ENCODE measurements at regions not wholly inside any gene's neighbourhood (a gene's known extent, or its start where the extent isn't known, plus 50 kb on each side); places are given as distances from the start of the nearest gene placed in this dataset.

DNA sequence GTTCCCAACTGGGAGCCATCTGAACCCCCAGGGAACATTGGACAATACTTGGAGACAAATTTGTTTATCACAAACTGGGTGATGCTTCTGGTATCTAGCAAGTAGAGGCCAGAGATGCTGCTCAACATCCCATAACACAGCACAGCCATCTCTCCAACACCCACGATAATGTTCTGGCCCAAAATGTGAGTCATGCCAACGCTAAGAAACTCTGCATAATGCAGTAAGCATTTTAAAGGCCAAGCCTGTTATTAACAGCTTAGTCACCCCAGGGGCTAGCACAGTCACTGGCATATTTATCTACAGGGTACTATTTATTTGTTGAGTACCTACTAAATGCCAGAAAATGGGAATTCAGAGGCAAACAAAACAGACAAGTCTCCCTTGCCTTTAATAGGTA is 873.1 kb upstream of the TMEM132C start:
- no peaks in the 10 kb centered on the region for H3K36me3 Mint-ChIP-seq (ENCODE audit: low read depth)
- no peak overlapping the region for H3K4me3 Mint-ChIP-seq

DNA sequence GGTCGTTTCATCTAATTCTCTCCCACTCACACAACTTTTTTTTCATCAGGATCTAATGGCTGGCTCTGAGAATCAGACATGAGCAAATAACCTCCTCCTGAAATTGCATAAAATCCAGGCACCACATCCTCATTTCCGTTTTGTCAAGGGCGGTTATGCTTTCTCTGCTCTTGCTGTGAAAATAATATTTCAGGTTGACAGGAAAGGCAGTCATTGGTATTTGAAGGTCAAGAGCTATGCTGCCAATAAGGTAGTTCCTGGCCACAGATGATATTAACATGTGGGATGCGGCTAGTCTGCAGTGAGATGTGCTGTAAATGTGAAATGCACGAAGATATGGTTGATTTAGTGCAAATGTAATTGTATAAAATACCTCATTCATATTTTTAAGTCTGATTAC is 870.2 kb upstream of the TMEM132C start:
- ATAC-seq = no peak
- DNase-seq = no peak
- Mint-ChIP-seq H3K27ac (no peak overlapping the region), H3K4me3 (no peak overlapping the region), H3K9me3 (no peaks in the 10 kb centered on the region), H3K36me3 (ENCODE audit: low read depth) (no peaks in the 10 kb centered on the region), H3K4me1 (no peaks in the 10 kb centered on the region), H3K27me3 (no peaks in the 10 kb centered on the region)

More for the DNA sequence above, 873.1 kb upstream of the TMEM132C start:
- no peak for ATAC-seq
- DNase-seq = no peak
- Mint-ChIP-seq H3K4me1 (no peaks in the 10 kb centered on the region), H3K27ac (no peak overlapping the region), H3K27me3 (no peaks in the 10 kb centered on the region), H3K9me3 (no peaks in the 10 kb centered on the region)

GRCh38 chr12:127398016-127398710 is 868.8 kb upstream of the TMEM132C start:
- H3K27ac Mint-ChIP-seq = no peak overlapping the region
- no peak overlapping the region for H3K4me3 Mint-ChIP-seq
- ATAC-seq (no peak), DNase-seq (no peak)
- no peaks in the 10 kb centered on the region for H3K4me1 Mint-ChIP-seq
- no peaks in the 10 kb centered on the region for H3K36me3 Mint-ChIP-seq (ENCODE audit: low read depth)
- H3K9me3 Mint-ChIP-seq = no peaks in the 10 kb centered on the region
- peaks cover 2% of the 10 kb centered on the region for H3K27me3 Mint-ChIP-seq

DNA sequence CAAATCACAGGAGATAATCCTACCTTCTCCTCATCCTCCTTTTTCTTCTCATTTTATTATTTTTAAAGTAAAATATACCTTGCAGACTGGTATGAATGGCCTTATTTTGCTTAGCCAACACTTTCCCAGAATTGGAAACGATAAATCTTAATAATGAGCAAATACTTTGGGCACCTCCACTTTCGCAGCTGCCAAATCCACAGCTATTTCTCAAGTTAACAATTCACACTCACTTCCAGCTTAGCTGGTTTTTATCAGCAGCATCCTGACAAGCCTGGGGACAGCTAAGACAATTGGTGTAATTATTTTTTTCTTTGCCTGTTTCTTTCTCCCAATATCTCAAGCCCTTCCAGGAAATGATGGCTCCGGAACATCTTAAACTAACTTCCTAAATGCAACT is 867.5 kb upstream of the TMEM132C start:
- no peaks in the 10 kb centered on the region for H3K36me3 Mint-ChIP-seq (ENCODE audit: low read depth)
- peaks cover 3% of the 10 kb centered on the region for H3K9me3 Mint-ChIP-seq
- no peak overlapping the region for H3K27ac Mint-ChIP-seq
- no peak for ATAC-seq
- no peak for DNase-seq
- no peak overlapping the region for H3K4me3 Mint-ChIP-seq
- H3K4me1 Mint-ChIP-seq = no peaks in the 10 kb centered on the region
- peaks cover 2% of the 10 kb centered on the region for H3K27me3 Mint-ChIP-seq

- DNase-seq (no peak), ATAC-seq (no peak)
- Mint-ChIP-seq H3K27ac (no peak overlapping the region), H3K9me3 (peaks cover 3% of the 10 kb centered on the region), H3K4me1 (no peaks in the 10 kb centered on the region), H3K27me3 (peaks cover 2% of the 10 kb centered on the region), H3K4me3 (no peak overlapping the region), H3K36me3 (ENCODE audit: low read depth) (no peaks in the 10 kb centered on the region)
These were observed 866.7 kb upstream of the TMEM132C start for GRCh38 chr12:127400221-127400620.

DNA sequence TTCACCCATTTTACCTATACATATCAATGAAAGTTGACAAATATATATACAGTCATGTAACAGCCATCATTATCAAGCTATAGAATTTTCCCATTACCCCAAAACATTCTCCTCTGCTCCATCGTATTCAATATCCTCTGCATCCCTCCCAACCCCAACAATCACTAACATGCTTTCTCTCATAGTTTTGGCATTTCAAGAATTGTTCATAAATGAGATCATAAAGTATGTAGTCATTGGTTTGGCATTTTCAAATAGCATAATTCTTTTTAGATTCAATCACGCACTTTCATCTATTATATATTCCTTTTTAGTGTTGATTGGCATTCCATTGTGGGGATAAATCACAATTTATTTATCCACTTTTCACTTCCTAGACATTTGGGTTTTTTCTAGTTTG is 866.0 kb upstream of the TMEM132C start:
- Mint-ChIP-seq H3K27ac (no peak overlapping the region), H3K4me3 (no peak overlapping the region), H3K27me3 (peaks cover 2% of the 10 kb centered on the region), H3K36me3 (ENCODE audit: low read depth) (no peaks in the 10 kb centered on the region), H3K9me3 (peaks cover 3% of the 10 kb centered on the region), H3K4me1 (no peaks in the 10 kb centered on the region)
- ATAC-seq (no peak), DNase-seq (no peak)

- Mint-ChIP-seq H3K27me3 (peaks cover 2% of the 10 kb centered on the region), H3K4me3 (no peak overlapping the region)
These were observed 865.4 kb upstream of the TMEM132C start for GRCh38 chr12:127401536-127401935.

GRCh38 chr12:127411166-127411915 is 855.6 kb upstream of the TMEM132C start:
- no peaks in the 10 kb centered on the region for H3K27me3 Mint-ChIP-seq

More at GRCh38 chr12:127401536-127401935, 865.4 kb upstream of the TMEM132C start:
- H3K27ac Mint-ChIP-seq = no peak overlapping the region
- no peak for ATAC-seq
- DNase-seq = no peak
- H3K36me3 Mint-ChIP-seq (ENCODE audit: low read depth) = no peaks in the 10 kb centered on the region
- no peaks in the 10 kb centered on the region for H3K4me1 Mint-ChIP-seq
- H3K9me3 Mint-ChIP-seq = peaks cover 3% of the 10 kb centered on the region

DNA sequence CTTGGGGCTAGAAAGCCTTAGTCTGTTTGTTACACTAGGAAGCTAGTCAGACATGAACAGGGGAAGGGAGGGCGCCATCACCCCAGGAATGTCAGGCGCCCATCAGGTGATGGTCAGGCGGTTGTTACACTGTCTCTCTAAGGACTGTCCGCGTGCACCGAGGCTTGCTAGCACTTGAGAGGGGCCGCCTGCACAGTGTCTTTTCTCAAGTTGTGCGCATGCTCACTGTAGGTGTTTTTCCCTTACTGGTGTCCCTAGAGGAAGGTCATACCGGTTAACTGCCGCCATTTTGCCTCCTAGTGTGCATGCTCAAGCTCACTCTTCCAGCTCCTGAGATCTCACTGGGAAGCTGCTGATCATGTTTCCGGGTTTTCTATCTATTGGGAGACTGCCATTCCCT is 855.0 kb upstream of the TMEM132C start:
- Mint-ChIP-seq H3K36me3 (ENCODE audit: low read depth) (no peaks in the 10 kb centered on the region), H3K4me1 (no peaks in the 10 kb centered on the region), H3K27me3 (no peaks in the 10 kb centered on the region), H3K4me3 (no peak overlapping the region), H3K9me3 (peaks cover 4% of the 10 kb centered on the region), H3K27ac (no peak overlapping the region)
- DNase-seq (no peak), ATAC-seq (no peak)

More at GRCh38 chr12:127411166-127411915, 855.6 kb upstream of the TMEM132C start:
- DNase-seq = no peak
- Mint-ChIP-seq H3K36me3 (ENCODE audit: low read depth) (no peaks in the 10 kb centered on the region), H3K9me3 (no peaks in the 10 kb centered on the region), H3K27ac (no peak overlapping the region), H3K4me1 (no peaks in the 10 kb centered on the region), H3K4me3 (no peak overlapping the region)
- no peak for ATAC-seq

- no peak for ATAC-seq
- H3K27me3 Mint-ChIP-seq = peaks cover 2% of the 10 kb centered on the region
- no peak overlapping the region for H3K4me3 Mint-ChIP-seq
- DNase-seq = no peak
- H3K9me3 Mint-ChIP-seq = peaks cover 11% of the 10 kb centered on the region
- no peaks in the 10 kb centered on the region for H3K4me1 Mint-ChIP-seq
- H3K27ac Mint-ChIP-seq = no peak overlapping the region
- no peaks in the 10 kb centered on the region for H3K36me3 Mint-ChIP-seq (ENCODE audit: low read depth)
These were observed 854.1 kb upstream of the TMEM132C start for GRCh38 chr12:127412866-127413265.

GRCh38 chr12:127414186-127414585 is 852.8 kb upstream of the TMEM132C start:
- Mint-ChIP-seq H3K4me3 (no peak overlapping the region), H3K27me3 (peaks cover 2% of the 10 kb centered on the region), H3K4me1 (no peaks in the 10 kb centered on the region), H3K27ac (no peak overlapping the region), H3K9me3 (peaks cover 19% of the 10 kb centered on the region), H3K36me3 (ENCODE audit: low read depth) (no peaks in the 10 kb centered on the region)
- DNase-seq (no peak), ATAC-seq (no peak)

GRCh38 chr12:127414636-127415035 is 852.3 kb upstream of the TMEM132C start:
- Mint-ChIP-seq H3K36me3 (ENCODE audit: low read depth) (no peaks in the 10 kb centered on the region), H3K4me3 (no peak overlapping the region), H3K27me3 (peaks cover 2% of the 10 kb centered on the region), H3K4me1 (no peaks in the 10 kb centered on the region), H3K9me3 (peaks cover 23% of the 10 kb centered on the region), H3K27ac (no peak overlapping the region)
- ATAC-seq (no peak), DNase-seq (no peak)

- peaks cover 2% of the 10 kb centered on the region for H3K27me3 Mint-ChIP-seq
- H3K4me3 Mint-ChIP-seq = no peak overlapping the region
- no peaks in the 10 kb centered on the region for H3K4me1 Mint-ChIP-seq
- peaks cover 24% of the 10 kb centered on the region for H3K9me3 Mint-ChIP-seq
- no peak overlapping the region for H3K27ac Mint-ChIP-seq
- no peaks in the 10 kb centered on the region for H3K36me3 Mint-ChIP-seq (ENCODE audit: low read depth)
- no peak for ATAC-seq
- no peak for DNase-seq
These were observed 850.2 kb upstream of the TMEM132C start for GRCh38 chr12:127416796-127417195.

DNA sequence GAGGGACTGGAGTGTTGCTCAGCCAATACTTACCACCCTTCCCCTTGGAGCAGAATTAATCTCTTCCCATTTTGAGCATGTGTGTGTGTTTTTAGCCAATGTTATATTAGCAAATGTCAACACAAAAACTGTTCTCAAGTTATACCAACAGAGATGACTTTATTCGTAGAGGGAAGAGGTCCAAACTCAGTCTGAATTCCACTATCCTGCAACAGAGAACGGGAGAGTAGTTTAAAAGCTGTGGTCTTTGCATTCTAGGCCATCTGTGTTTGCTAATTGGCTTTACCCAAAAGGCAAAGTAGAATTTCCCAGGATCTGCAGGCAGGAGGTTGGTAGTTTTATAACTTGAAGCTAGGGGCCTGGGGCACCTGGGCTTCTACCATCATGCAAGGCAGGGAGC is 847.9 kb upstream of the TMEM132C start:
- DNase-seq (no peak), ATAC-seq (no peak)
- peaks cover 2% of the 10 kb centered on the region for H3K27me3 Mint-ChIP-seq
- H3K9me3 Mint-ChIP-seq = peaks cover 24% of the 10 kb centered on the region
- no peak overlapping the region for H3K4me3 Mint-ChIP-seq
- H3K27ac Mint-ChIP-seq = no peak overlapping the region
- H3K36me3 Mint-ChIP-seq (ENCODE audit: low read depth) = no peaks in the 10 kb centered on the region
- H3K4me1 Mint-ChIP-seq = no peaks in the 10 kb centered on the region

GRCh38 chr12:127421614-127422013 is 845.4 kb upstream of the TMEM132C start:
- ATAC-seq = no peak
- Mint-ChIP-seq H3K27me3 (peaks cover 2% of the 10 kb centered on the region), H3K27ac (no peak overlapping the region), H3K36me3 (ENCODE audit: low read depth) (no peaks in the 10 kb centered on the region), H3K4me3 (no peak overlapping the region), H3K9me3 (peaks cover 24% of the 10 kb centered on the region), H3K4me1 (no peaks in the 10 kb centered on the region)
- no peak for DNase-seq
